ENCODE measurements at regions not wholly inside any gene's neighbourhood (a gene's known extent, or its start where the extent isn't known, plus 50 kb on each side); places are given as distances from the start of the nearest gene placed in this dataset.

DNA sequence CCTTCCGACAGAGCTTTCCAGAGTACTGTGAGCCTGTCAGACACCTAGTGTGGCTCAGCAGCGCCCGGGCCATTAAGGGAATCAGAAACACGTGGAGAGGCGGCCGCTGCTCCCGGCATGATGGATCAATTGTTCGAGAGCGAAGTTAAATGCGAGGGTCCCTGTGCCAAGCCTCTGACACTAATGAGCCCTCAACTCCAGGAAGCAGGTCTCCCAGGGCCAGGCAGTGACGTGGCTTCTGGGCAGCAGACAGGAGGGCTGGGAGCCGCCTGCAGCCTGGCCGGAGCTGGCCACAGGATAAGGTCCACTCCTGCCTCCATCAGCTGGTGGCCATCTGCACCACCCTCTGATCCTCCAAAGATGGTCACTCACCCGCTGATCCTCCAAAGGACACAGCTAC is 67.5 kb upstream of the CLDN14 start:
- Histone ChIP-seq H3K79me2 (replicated peaks; ENCODE audit: insufficient read depth) (no peaks in the 10 kb centered on the region), H3K4me2 (no peak overlapping the region), H3F3A (replicated peaks; ENCODE audit: low read depth) (0 out of 2 replicates have a peak, but pooled peaks cover 6% of the 10 kb centered on the region), H3K9me2 (ENCODE audit: insufficient read depth) (0 out of 2 replicates have a peak, but pooled peaks cover 6% of the 10 kb centered on the region), H3K4me1 (ENCODE audit: insufficient read depth) (peaks cover 23% of the 10 kb centered on the region), H3K4me3 (no peak overlapping the region), H3K27me3 (ENCODE audit: insufficient read depth) (no peaks in the 10 kb centered on the region), H3K36me3 (ENCODE audit: insufficient read depth) (no peaks in the 10 kb centered on the region), H3K27ac (ENCODE audit: low read depth) (no peak overlapping the region), H2AFZ (peak overlapping the region; percentile 38; the same call in 1 of the 2 replicates), H4K20me1 (replicated peaks; ENCODE audit: insufficient read depth) (no peaks in the 10 kb centered on the region)
- no peaks in the 10 kb centered on the region for H3K9me3 Mint-ChIP-seq
- TF ChIP-seq REST (IDR thresholded peaks at IDR 0.05; ENCODE audit: unreplicated experiment) (no peak), JUNB (IDR thresholded peaks at IDR 0.05; ENCODE audit: unreplicated experiment) (no peak), EZH2 (IDR thresholded peaks at IDR 0.05; ENCODE audit: low read depth, unreplicated experiment) (no peak), CREB1 (CRISPR knock-in tag; IDR thresholded peaks at IDR 0.05; ENCODE audit: low read depth) (no peak), NANOG (IDR thresholded peaks at IDR 0.05; ENCODE audit: borderline replicate concordance) (no peak), EZH2phosphoT487 (IDR thresholded peaks at IDR 0.05; ENCODE audit: unreplicated experiment) (no peak), ZNF114 (CRISPR knock-in tag; IDR thresholded peaks at IDR 0.05) (no peak), ZNF331 (CRISPR knock-in tag; IDR thresholded peaks at IDR 0.05; ENCODE audit: low read depth) (no peak), STAT1 (IDR thresholded peaks at IDR 0.05; ENCODE audit: unreplicated experiment) (no peak), POLR2AphosphoS5 (IDR thresholded peaks at IDR 0.05; ENCODE audit: low read depth) (no peak), ZNF462 (CRISPR knock-in tag; IDR thresholded peaks at IDR 0.05) (no peak), ETS1 (IDR thresholded peaks at IDR 0.05) (no peak)
- TF ChIP-seq, protein P1, sequence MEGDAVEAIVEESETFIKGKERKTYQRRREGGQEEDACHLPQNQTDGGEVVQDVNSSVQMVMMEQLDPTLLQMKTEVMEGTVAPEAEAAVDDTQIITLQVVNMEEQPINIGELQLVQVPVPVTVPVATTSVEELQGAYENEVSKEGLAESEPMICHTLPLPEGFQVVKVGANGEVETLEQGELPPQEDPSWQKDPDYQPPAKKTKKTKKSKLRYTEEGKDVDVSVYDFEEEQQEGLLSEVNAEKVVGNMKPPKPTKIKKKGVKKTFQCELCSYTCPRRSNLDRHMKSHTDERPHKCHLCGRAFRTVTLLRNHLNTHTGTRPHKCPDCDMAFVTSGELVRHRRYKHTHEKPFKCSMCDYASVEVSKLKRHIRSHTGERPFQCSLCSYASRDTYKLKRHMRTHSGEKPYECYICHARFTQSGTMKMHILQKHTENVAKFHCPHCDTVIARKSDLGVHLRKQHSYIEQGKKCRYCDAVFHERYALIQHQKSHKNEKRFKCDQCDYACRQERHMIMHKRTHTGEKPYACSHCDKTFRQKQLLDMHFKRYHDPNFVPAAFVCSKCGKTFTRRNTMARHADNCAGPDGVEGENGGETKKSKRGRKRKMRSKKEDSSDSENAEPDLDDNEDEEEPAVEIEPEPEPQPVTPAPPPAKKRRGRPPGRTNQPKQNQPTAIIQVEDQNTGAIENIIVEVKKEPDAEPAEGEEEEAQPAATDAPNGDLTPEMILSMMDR (conservative IDR thresholded peaks at IDR 0.05; ENCODE audit: low read depth in 2 of 2), result no peak
- no peak for DNase-seq (ENCODE audit: low spot score)
- H3K27ac Mint-ChIP-seq, result no peak overlapping the region
- peaks cover 7% of the 10 kb centered on the region for H3K27me3 Mint-ChIP-seq (ENCODE audit: insufficient read depth, low read depth, poor library complexity)
- peaks cover 28% of the 10 kb centered on the region for H3K4me1 Mint-ChIP-seq
- H3K36me3 Mint-ChIP-seq (ENCODE audit: low read depth), result no peaks in the 10 kb centered on the region
- no peak overlapping the region for H3K4me3 Mint-ChIP-seq
- no peak for ATAC-seq
